GM12878 (cell line): ENCODE measurements at regions not wholly inside any gene's neighbourhood (a gene's known extent, or its start where the extent isn't known, plus 50 kb on each side); places are given as distances from the start of the nearest gene placed in this dataset.

Experiments
- ATAC-seq: fragments of 200-7000 bp; cut with Tn5 transposase; 3 replicates; pipeline ENCODE4 v1.9.1; 2020; ENCODE audit warnings: mild to moderate bottlenecking, moderate library complexity
- BruUV-seq: library from RNA; stranded (reverse); fragments of 400-500 nt; replicated peaks from 2 replicates; lab custom pipeline; 2021; lab: Mats Ljungman, UMichigan
- CTCF ChIA-PET: fragments of 300-600 bp; sonication (Branson Sonifier 250); formaldehyde crosslinking; extraction: SDS; loops from one replicate; lab custom pipeline; 2021; ENCODE audit warnings: inconsistent platforms; lab: Yijun Ruan, JAX
- POLR2A ChIA-PET: fragments of 350-600 bp; formaldehyde crosslinking; extraction: SDS; loops from one replicate; lab custom pipeline; 2021; ENCODE audit warnings: inconsistent platforms; lab: Charles Lee
- RAD21 ChIA-PET: fragments of 300-600 bp; sonication (Branson Sonifier 250); formaldehyde crosslinking; loops from one replicate; lab custom pipeline; 2023; ENCODE audit warnings: antibody characterized with exemption; ENCODE audit not compliant: unreplicated experiment; lab: Charles Lee
- SMC1A ChIA-PET: fragments of 300-600 bp; sonication (Branson Sonifier 250); formaldehyde crosslinking; loops from one replicate; lab custom pipeline; 2023; ENCODE audit not compliant: unreplicated experiment, uncharacterized antibody; lab: Charles Lee
- DNase-seq: peaks from one replicate; pipeline ENCODE4 v3.0.0-alpha.2; 2011; ENCODE audit warnings: low read depth, low spot score
- FAIRE-seq: peaks from 3 replicates; lab custom pipeline; 2011; peaks lifted over from hg19 to GRCh38; lab: Jason Lieb, UNC
- H2AFZ ChIP-seq: 2 replicates; pipeline ENCODE4 v1.6.0; 2011; ENCODE audit warnings: low read depth, low read length, control low read depth; ENCODE audit not compliant: control insufficient read depth
- H3K27ac ChIP-seq: 2 replicates; pipeline ENCODE4 v1.5.1; 2011; ENCODE audit warnings: control low read depth; ENCODE audit not compliant: control insufficient read depth, insufficient read depth
- H3K27me3 ChIP-seq, 2 experiments: replicated peaks in 1 of 2; 2 replicates each; pipeline versions ENCODE4 v1.6.0 to v1.6.1; 2011; ENCODE audit warnings: low read length in 1 of 2; ENCODE audit not compliant: control insufficient read depth in 2 of 2, insufficient read depth in 2 of 2
- H3K36me3 ChIP-seq, 2 experiments: 2 replicates each; pipeline ENCODE4 v1.5.1; 2011; ENCODE audit warnings: low read length in 1 of 2; ENCODE audit not compliant: control insufficient read depth in 2 of 2, insufficient read depth in 2 of 2
- H3K4me1 ChIP-seq: 2 replicates; pipeline ENCODE4 v1.6.1; 2011; ENCODE audit warnings: mild to moderate bottlenecking, low read length, moderate library complexity, mixed read lengths; ENCODE audit not compliant: control insufficient read depth, insufficient read depth
- H3K4me2 ChIP-seq: 2 replicates; pipeline ENCODE4 v1.6.0; 2011; ENCODE audit warnings: control low read depth; ENCODE audit not compliant: control insufficient read depth, insufficient read depth
- H3K4me3 ChIP-seq: fragments of 200-600 bp; sonication (generic); 2 replicates; pipeline ENCODE4 v1.5.1; 2016
- H3K79me2 ChIP-seq: 2 replicates; pipeline ENCODE4 v1.6.0; 2011; ENCODE audit warnings: low read length; ENCODE audit not compliant: control insufficient read depth, insufficient read depth
- H3K9ac ChIP-seq: 2 replicates; pipeline ENCODE4 v1.8.0; 2011; ENCODE audit warnings: low read length, control low read depth, mixed read lengths; ENCODE audit not compliant: control insufficient read depth, insufficient read depth
- H3K9me3 ChIP-seq: replicated peaks from 3 replicates; pipeline ENCODE4 v1.5.1; 2011; ENCODE audit warnings: mild to moderate bottlenecking, low read length; ENCODE audit not compliant: control insufficient read depth, insufficient read depth
- H4K20me1 ChIP-seq: 2 replicates; pipeline ENCODE4 v1.6.0; 2011; ENCODE audit not compliant: control insufficient read depth, insufficient read depth
- ATF7 ChIP-seq: fragments of 450-650 bp; IDR thresholded peaks from 2 replicates; pipeline ENCODE4 v1.6.1; 2016; ENCODE audit warnings: low read depth, mild to moderate bottlenecking
- E4F1 ChIP-seq: fragments of 450-650 bp; IDR thresholded peaks from 2 replicates; pipeline ENCODE4 v1.6.1; 2018; ENCODE audit warnings: borderline replicate concordance, mild to moderate bottlenecking; ENCODE audit not compliant: partially characterized antibody
- EGR1 ChIP-seq, 2 experiments: IDR thresholded peaks; 1 replicate in 1 of 2; 2 replicates in 1 of 2; pipeline ENCODE4 v1.6.1; 2011 to 2012; ENCODE audit warnings: low read depth in 2 of 2, low read length in 2 of 2, borderline replicate concordance in 1 of 2, mild to moderate bottlenecking in 1 of 2, moderate library complexity in 1 of 2
- FOXM1 ChIP-seq: IDR thresholded peaks from 2 replicates; pipeline ENCODE4 v1.6.1; 2012; ENCODE audit warnings: low read depth, mild to moderate bottlenecking, inconsistent platforms, low read length, moderate library complexity
- HDAC6 ChIP-seq: fragments of 200-600 bp; sonication (generic); IDR thresholded peaks from one replicate; pipeline ENCODE4 v1.8.0; 2017; ENCODE audit warnings: antibody characterized with exemption; ENCODE audit not compliant: unreplicated experiment
- IKZF2 ChIP-seq, 2 experiments: fragments of 450-650 bp; IDR thresholded peaks; 2 replicates each; pipeline ENCODE4 v1.6.1; 2017; ENCODE audit warnings: mild to moderate bottlenecking in 2 of 2, moderate library complexity in 2 of 2
- JUND ChIP-seq: IDR thresholded peaks from 2 replicates; pipeline ENCODE4 v1.6.1; 2012; ENCODE audit warnings: low read depth, mild to moderate bottlenecking, low read length, improper control_type of control experiment, moderate library complexity
- KLF5 ChIP-seq: fragments of 450-650 bp; IDR thresholded peaks from 2 replicates; pipeline ENCODE4 v1.6.1; 2014; ENCODE audit warnings: mild to moderate bottlenecking; ENCODE audit not compliant: partially characterized antibody
- MTA2 ChIP-seq: fragments of 450-650 bp; IDR thresholded peaks from 2 replicates; pipeline ENCODE4 v1.6.1; 2016; ENCODE audit warnings: low read depth, mild to moderate bottlenecking, moderate library complexity
- NFYB ChIP-seq: IDR thresholded peaks from 2 replicates; pipeline ENCODE4 v1.6.1; 2011; ENCODE audit warnings: low read depth, mild to moderate bottlenecking, low read length, improper control_type of control experiment, moderate library complexity; ENCODE audit not compliant: insufficient read depth
- PBX3 ChIP-seq: IDR thresholded peaks from 2 replicates; pipeline ENCODE4 v1.6.1; 2011; ENCODE audit warnings: mild to moderate bottlenecking, low read depth, low read length, moderate library complexity; ENCODE audit not compliant: insufficient replicate concordance
- PML ChIP-seq: IDR thresholded peaks from 2 replicates; pipeline ENCODE4 v1.6.1; 2012; ENCODE audit warnings: low read length, inconsistent platforms
- SIX5 ChIP-seq: IDR thresholded peaks from 2 replicates; pipeline ENCODE4 v1.6.1; 2011; ENCODE audit warnings: mild to moderate bottlenecking, low read depth, low read length, moderate library complexity; ENCODE audit not compliant: severe bottlenecking
- SMARCA5 ChIP-seq: fragments of 450-650 bp; IDR thresholded peaks from 2 replicates; pipeline ENCODE4 v1.6.1; 2017; ENCODE audit warnings: mild to moderate bottlenecking
- SMC3 ChIP-seq: IDR thresholded peaks from 2 replicates; pipeline ENCODE4 v1.6.1; 2011; ENCODE audit warnings: low read length, improper control_type of control experiment, borderline replicate concordance
- SP1 ChIP-seq: IDR thresholded peaks from one replicate; pipeline ENCODE4 v1.6.1; 2011; ENCODE audit warnings: low read depth, low read length
- TBL1XR1 ChIP-seq: IDR thresholded peaks from 2 replicates; pipeline ENCODE4 v1.6.1; 2012; ENCODE audit warnings: low read depth, low read length, improper control_type of control experiment
- TCF3 ChIP-seq: IDR thresholded peaks from 2 replicates; pipeline ENCODE4 v1.6.1; 2012; ENCODE audit warnings: low read depth, mild to moderate bottlenecking, low read length, borderline replicate concordance; ENCODE audit not compliant: insufficient read depth
- ZNF384 ChIP-seq: IDR thresholded peaks from 2 replicates; pipeline ENCODE4 v1.6.1; 2012; ENCODE audit warnings: low read depth, mild to moderate bottlenecking, low read length, improper control_type of control experiment, borderline replicate concordance
- WGBS: methylation state at CpG from one replicate; pipeline ENCODE4 v1.1.6; 2016; ENCODE audit warnings: low lambda C conversion rate; ENCODE audit not compliant: insufficient replicate concordance, insufficient coverage; ENCODE audit errors: missing lambda C conversion rate; 5-methylcytosine and 5-hydroxymethylcytosine counted together
- in situ Hi-C: fragments of 300-500 bp; cut with MboI; formaldehyde crosslinking; loops from 9 replicates; pipeline ENCODE4 v1.14.3; 2018; ENCODE audit warnings: mixed read lengths
- intact Hi-C: fragments of 100-400 bp; cut with micrococcal nuclease; formaldehyde crosslinking; loops from one replicate; pipeline ENCODE4 v1.14.2; 2022; ENCODE audit not compliant: unreplicated experiment

- no peak for TF ChIP-seq PBX3
- TF ChIP-seq FOXM1: peak; percentile 36; the same call in 1 of the 2 replicates
- no peak for TF ChIP-seq TCF3
- no peak for TF ChIP-seq HDAC6
Measured at GRCh38 chr6:113288409-113288808, 568.7 kb upstream of the MARCKS start (continued).

GRCh38 chr6:113289166-113289565 lies 568.0 kb upstream of the MARCKS start:
- no peaks in the 10 kb centered on the region for H4K20me1 ChIP-seq
- 97% methylated on average over 6 of the region's 6 CpGs for WGBS
- H3K36me3 ChIP-seq: no peaks in the 10 kb centered on the region
- intact Hi-C loops: loop anchor here (5.0 kb wide), 1 partner anchor 588 kb away; no protein-coding TSS in a partner anchor
- H3K27ac ChIP-seq: no peak overlapping the region
- RAD21 ChIA-PET: interaction anchor here (1.1 to 3.1 kb wide), 4 partner anchors 18 to 586 kb away, joined by 4 to 14 read pairs (median 9); no protein-coding TSS in a partner anchor
- SMC1A ChIA-PET: interaction anchor here (1.8 kb wide), 1 partner anchor 18 kb away, joined by 6 read pairs; no protein-coding TSS in a partner anchor
- H3K4me3 ChIP-seq: no peak overlapping the region
- ATAC-seq: no peak
- no peak overlapping the region for H3K4me2 ChIP-seq
- H3K27me3 ChIP-seq: no peaks in the 10 kb centered on the region
- H3K9ac ChIP-seq: no peak overlapping the region
- CTCF ChIA-PET: interaction anchor here (1.2 to 2.8 kb wide), 4 partner anchors 11 to 590 kb away, joined by 3 to 13 read pairs (median 5); no protein-coding TSS in a partner anchor
- POLR2A ChIA-PET: interaction anchor here (1.0 kb wide), 1 partner anchor 337 kb away, joined by 3 read pairs; no protein-coding TSS in a partner anchor
- DNase-seq: no peak
- no peaks in the 10 kb centered on the region; the same call in 1 of the 2 replicates for H3K4me1 ChIP-seq
- no peak overlapping the region for H2AFZ ChIP-seq
- H3K9me3 ChIP-seq: peaks cover 12% of the 10 kb centered on the region
- BruUV-seq: no TSS peak
- H3K79me2 ChIP-seq: no peaks in the 10 kb centered on the region
- FAIRE-seq: no peak
- in situ Hi-C loops: no loop called here
- TF ChIP-seq E4F1 (no peak), ZNF384 (no peak), KLF5 (no peak), EGR1 (IDR thresholded peaks at IDR 0.05; ENCODE audit: borderline replicate concordance in 1 of 2, low read depth in 2 of 2, low read length in 2 of 2) (no peak), MTA2 (no peak), SMARCA5 (no peak), ATF7 (no peak), SP1 (no peak), TBL1XR1 (no peak), TCF3 (no peak), IKZF2 (IDR thresholded peaks at IDR 0.05) (no peak), JUND (no peak), PML (no peak), NFYB (no peak), SMC3 (no peak), SIX5 (no peak)
